HG02623 (cell line): ENCODE measurements at regions not wholly inside any gene's neighbourhood (a gene's known extent, or its start where the extent isn't known, plus 50 kb on each side); places are given as distances from the start of the nearest gene placed in this dataset.

ENCODE experiments used
- ATAC-seq: cut with Tn5 transposase; IDR thresholded peaks from one replicate; pipeline ENCODE4 v1.9.1; 2021; ENCODE audit warnings: moderate library complexity; ENCODE audit not compliant: unreplicated experiment

GRCh38 chr13:111394211-111394922 lies 73.9 kb downstream of the TEX29 start:
- no peak for ATAC-seq

DNA sequence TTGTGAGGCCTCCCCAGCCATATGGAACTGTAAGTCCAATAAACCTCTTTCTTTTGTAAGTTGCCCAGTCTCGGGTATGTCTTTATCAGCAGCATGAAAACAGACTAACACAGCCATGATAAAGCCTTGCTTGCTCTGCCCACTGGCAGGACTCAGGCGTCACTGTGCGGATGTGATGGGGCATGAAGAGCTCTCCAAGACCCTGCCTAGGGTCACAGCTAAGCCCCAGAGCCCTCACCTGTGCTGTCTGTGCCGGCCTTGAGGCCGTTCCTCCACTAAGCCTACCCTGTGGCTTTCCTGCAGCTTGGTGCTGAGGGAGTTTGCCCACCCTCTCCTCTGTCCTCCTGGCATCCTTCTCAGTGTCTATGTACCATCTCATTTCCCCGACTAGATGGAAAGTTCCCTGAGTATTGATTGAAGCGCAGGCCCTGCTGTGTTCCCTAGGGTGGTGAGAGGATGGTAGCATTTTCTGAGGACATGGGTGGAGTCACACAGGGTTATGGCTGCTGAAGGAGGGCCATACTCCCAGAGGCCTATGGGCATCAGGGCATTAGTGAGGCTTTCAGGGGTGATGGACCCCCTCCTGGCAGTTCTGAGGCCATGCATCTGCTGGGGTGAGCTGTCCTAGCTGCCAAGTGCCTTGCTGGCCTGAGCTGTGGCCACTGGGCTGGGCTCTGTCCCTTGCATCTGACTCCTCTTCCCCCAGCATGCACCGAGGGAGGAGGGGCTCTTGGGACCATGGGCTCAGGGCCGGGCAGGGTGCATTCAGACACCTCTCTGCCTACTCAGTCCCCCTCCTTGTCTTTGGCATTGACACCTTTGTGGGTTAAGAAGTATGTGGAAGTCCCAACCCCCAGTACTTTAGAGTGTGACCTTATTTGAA lies 75.3 kb downstream of the TEX29 start:
- ATAC-seq = no peak

- no peak for ATAC-seq
These were observed 76.0 kb downstream of the TEX29 start for GRCh38 chr13:111396457-111396856.

- ATAC-seq = no peak
These were observed 76.9 kb downstream of the TEX29 start for GRCh38 chr13:111397202-111397880.

- ATAC-seq = no peak
These were observed 77.8 kb downstream of the TEX29 start for GRCh38 chr13:111398196-111398595.

GRCh38 chr13:111398715-111399299 lies 78.4 kb downstream of the TEX29 start:
- no peak for ATAC-seq

- no peak for ATAC-seq
These were observed 78.9 kb downstream of the TEX29 start for GRCh38 chr13:111399334-111399733.

DNA sequence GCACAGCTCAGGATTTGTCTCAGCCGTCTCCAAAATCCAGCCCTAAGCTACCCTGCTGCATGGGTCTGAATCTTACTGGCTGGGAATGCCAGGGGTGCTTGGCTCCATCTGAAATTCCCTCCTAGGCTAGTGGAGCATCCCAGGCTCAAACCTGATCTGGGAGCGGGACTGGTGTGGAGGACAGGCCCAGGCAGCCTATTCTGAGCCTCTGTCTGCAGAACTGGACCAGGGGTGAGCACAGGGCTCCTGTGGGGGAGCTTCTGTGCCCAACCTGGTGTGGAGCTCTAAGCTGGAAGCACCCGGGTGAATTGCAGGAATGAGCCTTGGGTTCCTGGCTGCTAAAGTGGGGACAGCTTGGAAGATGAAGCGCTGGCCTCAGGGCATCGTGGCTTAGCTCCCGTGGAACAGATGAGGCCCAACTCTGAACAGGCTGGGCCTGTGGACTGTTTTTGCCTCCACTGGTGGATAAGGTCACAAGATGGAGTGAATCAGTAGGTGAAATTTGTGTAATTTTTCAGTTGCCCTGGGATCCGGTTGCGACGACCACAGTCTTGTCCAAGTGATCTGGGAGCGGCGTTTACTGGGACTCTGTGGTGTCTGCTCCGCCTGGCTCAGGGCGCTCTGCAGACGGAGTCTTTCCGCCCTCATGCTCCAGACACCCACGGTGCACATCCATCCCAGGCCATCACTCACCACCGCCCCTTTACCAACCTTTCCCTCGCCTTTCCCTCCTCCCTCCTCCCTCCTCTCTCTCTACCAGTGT lies 79.5 kb downstream of the TEX29 start:
- no peak for ATAC-seq

DNA sequence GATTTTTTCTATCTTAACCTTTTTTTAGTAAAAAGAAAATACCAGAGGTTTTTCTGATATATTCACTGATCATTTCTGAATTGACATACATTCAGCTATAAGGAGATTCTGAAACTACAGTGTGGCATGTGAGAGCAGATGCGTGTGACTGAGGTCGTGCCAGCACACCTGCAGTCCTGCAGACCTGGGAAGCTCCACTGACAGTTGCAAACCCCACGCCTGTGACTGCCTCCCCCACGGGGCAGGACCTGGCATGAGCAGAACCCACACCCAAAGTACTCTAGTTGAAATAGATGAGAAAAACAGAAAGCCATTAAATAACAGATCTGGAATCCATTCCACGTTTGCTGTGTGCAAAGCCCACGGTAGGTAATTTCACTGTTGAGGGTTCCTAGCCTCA lies 80.7 kb downstream of the TEX29 start:
- no peak for ATAC-seq

- no peak for ATAC-seq
These were observed 81.3 kb downstream of the TEX29 start for GRCh38 chr13:111401755-111402154.

DNA sequence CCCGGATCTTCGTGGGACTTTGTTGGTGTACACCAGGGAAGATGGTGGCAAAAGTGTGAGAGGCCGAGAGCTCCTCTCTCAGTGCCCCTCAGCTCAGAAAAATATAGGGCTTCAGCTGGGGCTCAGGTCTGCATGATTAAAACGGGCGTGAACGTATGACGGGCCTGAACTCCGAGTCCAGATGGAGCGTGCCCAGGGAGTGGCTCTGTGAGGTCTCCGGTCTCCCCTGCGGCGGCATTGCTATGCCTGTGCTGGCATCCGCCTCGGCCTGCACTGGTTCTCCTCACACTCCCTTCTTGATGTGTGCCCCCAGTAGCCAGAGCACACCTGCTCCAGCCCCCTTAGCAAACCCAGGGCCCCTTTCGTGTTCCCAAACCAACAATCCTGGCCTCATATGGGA lies 82.0 kb downstream of the TEX29 start:
- ATAC-seq = no peak

DNA sequence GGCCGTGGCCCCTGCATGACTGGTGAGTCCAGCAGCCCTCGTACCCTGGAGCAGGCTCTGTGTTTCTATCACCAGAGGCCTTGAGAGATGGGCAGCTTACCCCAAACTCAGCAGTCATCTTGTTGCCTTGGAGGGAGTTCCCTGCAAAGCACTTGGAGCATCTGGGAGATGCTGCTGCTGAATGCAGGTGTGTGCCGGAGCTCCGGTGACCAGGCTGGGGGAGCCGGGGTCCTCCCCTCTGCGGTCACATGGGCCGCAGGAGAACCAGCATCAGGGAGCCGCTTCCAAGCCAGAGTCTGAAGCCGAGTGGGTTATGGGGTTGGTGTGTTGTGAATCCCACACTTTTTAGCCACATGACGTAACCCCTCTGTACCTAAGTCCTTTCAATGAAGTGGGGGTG lies 82.8 kb downstream of the TEX29 start:
- no peak for ATAC-seq

- no peak for ATAC-seq
These were observed 84.3 kb downstream of the TEX29 start for GRCh38 chr13:111404746-111405145.

DNA sequence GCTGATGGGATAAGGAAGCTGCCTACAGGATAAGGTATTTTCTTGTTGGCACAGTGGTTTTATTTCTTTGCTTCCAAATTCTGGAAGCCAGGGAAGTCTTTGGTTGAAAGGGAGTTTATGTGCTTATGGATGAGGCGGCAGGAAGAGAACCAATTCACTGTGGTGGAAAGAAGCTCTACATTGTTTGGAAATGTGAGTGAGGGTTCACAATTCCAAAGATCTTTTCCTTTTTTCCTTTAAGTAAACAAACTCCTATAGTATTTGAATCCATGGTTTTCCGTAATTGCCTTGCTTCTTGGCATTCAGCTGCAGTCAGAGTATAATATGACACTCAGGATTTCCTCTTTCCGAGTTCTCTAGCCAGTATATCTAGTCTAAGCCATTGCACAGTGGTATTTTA lies 86.2 kb downstream of the TEX29 start:
- ATAC-seq = no peak

DNA sequence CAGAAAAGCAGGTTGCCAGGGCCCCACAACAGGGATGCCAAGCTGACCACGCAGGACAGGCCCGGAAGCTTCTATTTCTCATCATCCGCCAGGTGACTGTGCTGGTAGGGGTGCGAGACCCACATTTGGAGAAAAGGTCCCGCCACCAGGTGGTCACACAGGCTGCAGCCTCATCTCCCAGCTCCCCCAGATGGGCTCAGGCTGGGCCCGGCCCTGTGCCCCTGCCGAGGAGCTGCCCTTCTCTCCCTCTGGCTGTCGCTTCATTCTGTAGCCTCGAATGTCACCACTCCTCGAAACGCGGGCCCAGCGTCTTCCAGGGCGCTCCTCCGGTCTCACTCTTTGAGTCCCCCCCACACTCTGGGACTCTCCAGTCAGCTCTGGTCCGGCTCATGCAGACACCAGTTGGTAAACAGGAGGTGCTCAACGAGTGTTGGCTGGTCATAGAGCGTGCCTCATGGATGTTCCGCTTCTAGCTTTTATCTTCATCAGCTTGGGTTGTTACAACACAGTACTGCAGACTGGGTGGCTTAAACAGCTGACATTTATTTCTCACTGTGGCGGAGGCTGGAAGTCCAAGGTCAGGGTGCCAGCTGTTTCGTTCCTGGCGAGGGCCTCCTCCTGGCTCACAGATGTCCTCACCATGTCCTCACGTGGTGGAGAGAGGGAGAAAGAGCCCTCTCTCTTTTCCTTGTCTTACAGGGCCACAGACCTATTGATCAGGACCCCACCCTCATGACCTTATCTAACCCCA lies 87.1 kb downstream of the TEX29 start:
- ATAC-seq = no peak

DNA sequence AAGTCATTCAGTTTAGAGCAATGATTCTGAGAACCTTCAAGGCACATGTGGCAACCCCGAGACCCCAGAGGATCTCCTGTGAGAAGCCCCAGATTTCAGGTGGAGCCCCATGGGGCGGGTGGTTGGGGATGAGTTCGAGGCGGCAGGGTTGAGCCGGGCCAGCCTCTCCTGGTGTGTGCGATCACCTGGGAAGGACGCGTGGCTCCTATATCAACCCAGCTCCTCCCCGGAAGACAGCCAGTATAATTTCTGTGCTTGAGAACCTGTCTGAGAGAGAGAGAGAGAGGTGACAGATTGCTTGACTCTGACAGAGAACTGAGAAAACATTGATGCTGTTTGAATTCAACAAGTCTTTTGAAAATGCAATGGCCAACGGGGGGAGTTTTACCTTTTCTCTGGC lies 89.0 kb downstream of the TEX29 start:
- no peak for ATAC-seq

GRCh38 chr13:111410232-111411021 lies 90.0 kb downstream of the TEX29 start:
- no peak for ATAC-seq

GRCh38 chr13:111411151-111411858 lies 90.9 kb downstream of the TEX29 start:
- ATAC-seq = no peak
